Skeletal muscle tissue (tissue), 3 donors: ENCODE measurements at regions not wholly inside any gene's neighbourhood (a gene's known extent, or its start where the extent isn't known, plus 50 kb on each side); places are given as distances from the start of the nearest gene placed in this dataset.

ENCODE experiments used
- H3K27ac ChIP-seq: one replicate; pipeline ENCODE4 v1.7.0; 2013; ENCODE audit warnings: mild to moderate bottlenecking, low read depth, low read length, inconsistent platforms
- H3K27me3 ChIP-seq, 3 donors: one replicate each; pipeline ENCODE4 v1.7.0; 2013; ENCODE audit warnings: low read length in 3 of 3; ENCODE audit not compliant: control insufficient read depth in 3 of 3, insufficient read depth in 3 of 3
- H3K36me3 ChIP-seq, 3 donors: one replicate each; pipeline ENCODE4 v1.7.0; 2013; ENCODE audit warnings: low read length in 3 of 3; ENCODE audit not compliant: control insufficient read depth in 3 of 3, insufficient read depth in 3 of 3
- H3K4me1 ChIP-seq, 3 donors: one replicate each; pipeline ENCODE4 v1.7.0; 2013; ENCODE audit warnings: low read length in 3 of 3, mild to moderate bottlenecking in 3 of 3; ENCODE audit not compliant: control insufficient read depth in 3 of 3, insufficient read depth in 3 of 3
- H3K4me3 ChIP-seq, 3 donors: one replicate each; pipeline ENCODE4 v1.7.0; 2013; ENCODE audit warnings: low read length in 3 of 3
- H3K9ac ChIP-seq, 3 donors: one replicate each; pipeline ENCODE4 v1.7.0; 2013; ENCODE audit warnings: low read length in 3 of 3, mild to moderate bottlenecking in 3 of 3, moderate library complexity in 2 of 3, low read depth in 1 of 3
- H3K9me3 ChIP-seq, 3 donors: one replicate each; pipeline ENCODE4 v1.7.0; 2013; ENCODE audit warnings: low read length in 3 of 3; ENCODE audit not compliant: control insufficient read depth in 3 of 3
- donor health status: Osteomylitis.

- no peaks in the 10 kb centered on the region for H3K9me3 ChIP-seq
- H3K9ac ChIP-seq = no peak overlapping the region
- H3K4me1 ChIP-seq = no peaks in the 10 kb centered on the region
These were observed 585.8 kb upstream of the SEMA6A start for GRCh38 chr5:117160391-117160790.

GRCh38 chr5:117149312-117149711, 574.7 kb upstream of the SEMA6A start:
- Histone ChIP-seq H3K9ac (no peak overlapping the region), H3K36me3 (no peaks in the 10 kb centered on the region), H3K27ac (no peak overlapping the region), H3K4me1 (no peaks in the 10 kb centered on the region), H3K4me3 (no peak overlapping the region), H3K9me3 (no peaks in the 10 kb centered on the region), H3K27me3 (no peaks in the 10 kb centered on the region)

More at GRCh38 chr5:117160391-117160790, 585.8 kb upstream of the SEMA6A start:
- Histone ChIP-seq H3K4me3 (no peak overlapping the region), H3K36me3 (no peaks in the 10 kb centered on the region), H3K27me3 (no peaks in the 10 kb centered on the region), H3K27ac (no peak overlapping the region)

- Histone ChIP-seq H3K9me3 (no peaks in the 10 kb centered on the region), H3K27ac (no peak overlapping the region), H3K36me3 (no peaks in the 10 kb centered on the region), H3K9ac (no peak overlapping the region), H3K27me3 (no peaks in the 10 kb centered on the region), H3K4me3 (no peak overlapping the region), H3K4me1 (no peaks in the 10 kb centered on the region)
These were observed 569.5 kb upstream of the SEMA6A start for GRCh38 chr5:117144086-117144485.

- H3K4me1 ChIP-seq = no peaks in the 10 kb centered on the region
- H3K27me3 ChIP-seq = no peaks in the 10 kb centered on the region
- H3K9ac ChIP-seq = no peak overlapping the region
- H3K36me3 ChIP-seq = no peaks in the 10 kb centered on the region
- no peak overlapping the region for H3K4me3 ChIP-seq
- no peak overlapping the region for H3K27ac ChIP-seq
- no peaks in the 10 kb centered on the region for H3K9me3 ChIP-seq
These were observed 568.8 kb upstream of the SEMA6A start for GRCh38 chr5:117143406-117143805.

- Histone ChIP-seq H3K9me3 (no peaks in the 10 kb centered on the region), H3K36me3 (no peaks in the 10 kb centered on the region), H3K4me3 (no peak overlapping the region), H3K27me3 (no peaks in the 10 kb centered on the region), H3K9ac (no peak overlapping the region), H3K27ac (no peak overlapping the region), H3K4me1 (no peaks in the 10 kb centered on the region)
These were observed 563.9 kb upstream of the SEMA6A start for GRCh38 chr5:117138523-117138922.

GRCh38 chr5:117135851-117136250, 561.2 kb upstream of the SEMA6A start:
- Histone ChIP-seq H3K27me3 (no peaks in the 10 kb centered on the region), H3K27ac (no peak overlapping the region), H3K4me1 (no peaks in the 10 kb centered on the region), H3K4me3 (no peak overlapping the region), H3K9ac (no peak overlapping the region), H3K36me3 (no peaks in the 10 kb centered on the region), H3K9me3 (no peaks in the 10 kb centered on the region)

- Histone ChIP-seq H3K9ac (no peak overlapping the region), H3K36me3 (no peaks in the 10 kb centered on the region), H3K4me1 (no peaks in the 10 kb centered on the region), H3K27me3 (no peaks in the 10 kb centered on the region), H3K4me3 (no peak overlapping the region), H3K9me3 (no peaks in the 10 kb centered on the region), H3K27ac (no peak overlapping the region)
These were observed 558.6 kb upstream of the SEMA6A start for GRCh38 chr5:117133198-117133597.

GRCh38 chr5:117131876-117132275, 557.3 kb upstream of the SEMA6A start:
- Histone ChIP-seq H3K27me3 (no peaks in the 10 kb centered on the region), H3K36me3 (no peaks in the 10 kb centered on the region), H3K4me3 (no peak overlapping the region), H3K9ac (no peak overlapping the region), H3K27ac (no peak overlapping the region), H3K9me3 (no peaks in the 10 kb centered on the region), H3K4me1 (no peaks in the 10 kb centered on the region)

- H3K36me3 ChIP-seq = no peaks in the 10 kb centered on the region
- H3K9ac ChIP-seq = no peak overlapping the region
These were observed 556.5 kb upstream of the SEMA6A start for GRCh38 chr5:117131048-117131679.

GRCh38 chr5:117118499-117118898, 543.9 kb upstream of the SEMA6A start:
- Histone ChIP-seq H3K9ac (no peak overlapping the region), H3K4me3 (no peak overlapping the region), H3K27me3 (no peaks in the 10 kb centered on the region), H3K9me3 (no peaks in the 10 kb centered on the region), H3K4me1 (no peaks in the 10 kb centered on the region), H3K36me3 (no peaks in the 10 kb centered on the region), H3K27ac (no peak overlapping the region)

More at GRCh38 chr5:117131048-117131679, 556.5 kb upstream of the SEMA6A start:
- Histone ChIP-seq H3K27me3 (no peaks in the 10 kb centered on the region), H3K4me1 (no peaks in the 10 kb centered on the region), H3K27ac (no peak overlapping the region), H3K9me3 (no peaks in the 10 kb centered on the region), H3K4me3 (no peak overlapping the region)
